ENCODE measurements at regions not wholly inside any gene's neighbourhood (a gene's known extent, or its start where the extent isn't known, plus 50 kb on each side); places are given as distances from the start of the nearest gene placed in this dataset.
"Not testable (repeated sequence)": the region's sequence is repeated elsewhere in the genome, so short reads cannot be mapped to it uniquely, and the experiment has no call there.

DNA sequence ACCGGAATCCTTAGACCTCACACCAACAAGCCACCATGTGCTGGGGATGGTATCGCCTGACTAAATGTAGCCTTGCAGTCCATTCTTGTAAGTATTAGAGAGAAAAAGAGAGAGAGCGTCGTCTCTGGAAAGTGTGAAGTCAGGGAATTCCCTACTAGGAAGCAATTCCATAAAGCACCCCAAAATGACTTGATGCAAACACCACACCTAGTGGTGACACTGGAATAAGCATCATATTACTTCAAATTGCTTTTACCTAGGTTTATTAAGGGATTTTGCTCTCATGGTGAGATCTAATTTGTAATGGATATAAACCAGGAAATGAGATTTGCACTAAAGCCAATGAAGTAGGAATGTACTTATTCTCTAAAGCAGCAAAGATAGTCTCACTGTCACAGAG, 111.4 kb upstream of the METTL9 start:
- not testable (repeated sequence) for DNase-seq, ATAC-seq

DNA sequence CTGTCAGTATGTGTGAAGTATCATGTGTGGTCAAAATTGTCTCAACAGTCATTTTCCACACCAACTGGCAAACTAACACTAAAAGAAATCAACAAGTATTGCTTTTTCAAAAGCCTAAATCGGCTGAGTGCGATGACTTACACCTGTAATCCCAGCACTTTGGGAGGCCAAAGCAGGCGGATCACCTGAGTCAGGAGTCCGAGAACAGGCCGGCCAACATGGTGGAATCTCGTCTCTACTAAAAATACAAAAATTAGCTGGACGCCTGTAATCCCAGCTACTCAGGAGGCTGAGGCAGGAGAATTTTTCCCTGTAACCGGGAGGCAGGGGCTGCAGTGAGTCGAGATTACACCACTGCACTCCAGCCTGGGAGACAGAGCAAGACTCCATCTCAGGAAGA, 100.3 kb upstream of the METTL9 start:
- not testable (repeated sequence) for ATAC-seq
- peak; percentile 0 for DNase-seq

DNA sequence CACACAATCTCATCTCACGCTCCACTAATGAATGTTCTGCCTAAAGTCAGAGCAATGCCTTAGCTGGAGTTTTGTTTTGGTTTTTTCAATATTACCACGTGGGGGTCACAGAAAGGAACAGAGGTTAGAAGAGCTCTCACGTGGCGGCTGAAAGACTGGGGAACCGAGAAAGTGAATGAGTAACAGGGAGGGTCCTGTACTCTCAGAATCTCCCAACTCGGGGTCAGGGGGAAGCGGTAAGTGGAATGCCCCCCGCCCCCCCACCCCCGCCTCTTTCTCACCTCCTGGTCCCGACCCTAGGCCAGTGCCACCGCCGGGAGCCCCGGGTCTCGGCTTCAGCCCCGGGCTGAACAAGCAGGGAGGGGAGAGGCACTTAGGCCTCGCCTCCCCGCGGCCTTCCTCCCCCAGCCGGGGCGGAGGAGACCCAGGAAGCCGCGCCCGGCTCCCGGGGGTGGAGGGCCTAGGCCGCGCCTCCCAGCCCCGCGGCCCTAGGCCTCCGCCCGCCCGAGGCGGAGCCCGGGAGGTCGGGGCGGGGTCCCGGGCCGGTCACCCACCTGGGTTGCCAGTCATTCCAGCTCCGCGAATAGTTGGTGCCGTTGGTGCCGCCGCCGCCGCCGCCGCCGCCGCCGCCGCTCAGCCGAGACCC, 98.0 kb upstream of the METTL9 start:
- ATAC-seq: peak; percentile 69

DNA sequence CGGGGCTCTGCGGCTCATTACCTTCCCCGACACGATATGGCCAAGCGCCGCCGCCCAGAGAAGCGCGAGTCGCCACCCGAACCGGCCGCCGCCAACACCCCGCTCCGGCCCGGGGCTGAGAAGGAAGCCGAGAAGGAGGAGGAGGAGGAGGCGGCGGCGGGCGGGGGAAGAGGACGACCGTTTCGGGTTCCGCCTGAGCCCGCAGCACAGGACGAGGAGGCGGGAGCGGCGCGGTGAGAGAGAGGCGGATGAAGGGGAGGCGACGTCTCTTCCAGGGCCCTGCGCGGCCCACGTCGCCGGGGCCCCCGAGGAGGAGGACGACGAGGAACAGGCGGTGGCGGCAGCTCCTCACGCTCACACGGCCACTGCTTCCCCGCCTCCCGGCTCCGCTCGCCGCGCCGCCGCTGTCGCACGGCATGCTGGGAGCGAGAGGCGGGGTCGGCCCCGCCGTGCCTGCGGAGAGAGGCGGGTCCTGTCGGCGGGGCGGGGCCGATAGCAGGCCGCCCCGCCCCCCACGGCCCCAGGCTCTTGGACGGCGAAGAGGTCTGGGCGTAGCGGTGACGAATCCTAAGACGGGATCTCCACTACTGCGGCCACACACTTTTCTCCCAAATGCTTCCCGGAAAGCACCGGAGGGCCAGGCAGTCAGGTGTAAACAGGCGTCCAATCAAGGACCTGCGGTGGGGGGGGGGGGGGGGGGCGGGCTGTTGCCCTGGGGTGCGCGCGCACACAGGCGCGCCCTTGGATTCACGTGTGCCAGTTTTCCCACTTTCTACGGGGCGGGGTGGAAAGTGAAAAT, 97.3 kb upstream of the METTL9 start:
- ATAC-seq (peak; percentile 91), DNase-seq (peak; percentile 94)

More for the DNA sequence above, 98.0 kb upstream of the METTL9 start:
- DNase-seq: peak; percentile 71

DNA sequence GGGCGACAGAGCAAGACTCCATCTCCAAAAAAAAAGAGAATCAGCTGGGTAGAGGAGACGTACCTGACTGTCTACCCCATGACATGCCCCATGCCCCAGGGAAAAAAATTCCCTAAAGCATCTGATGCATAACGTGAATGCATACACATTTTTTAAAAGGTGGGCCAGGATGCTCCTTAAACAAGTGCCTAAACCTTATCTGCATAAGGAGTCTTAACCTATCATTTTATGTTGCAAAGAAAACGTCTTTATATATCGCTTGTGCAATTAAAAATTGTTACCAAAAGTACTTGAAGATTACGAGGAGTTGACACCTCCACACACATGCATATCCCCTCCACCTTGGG, 95.8 kb upstream of the METTL9 start:
- peak; percentile 3 for DNase-seq
- ATAC-seq: not testable (repeated sequence)

DNA sequence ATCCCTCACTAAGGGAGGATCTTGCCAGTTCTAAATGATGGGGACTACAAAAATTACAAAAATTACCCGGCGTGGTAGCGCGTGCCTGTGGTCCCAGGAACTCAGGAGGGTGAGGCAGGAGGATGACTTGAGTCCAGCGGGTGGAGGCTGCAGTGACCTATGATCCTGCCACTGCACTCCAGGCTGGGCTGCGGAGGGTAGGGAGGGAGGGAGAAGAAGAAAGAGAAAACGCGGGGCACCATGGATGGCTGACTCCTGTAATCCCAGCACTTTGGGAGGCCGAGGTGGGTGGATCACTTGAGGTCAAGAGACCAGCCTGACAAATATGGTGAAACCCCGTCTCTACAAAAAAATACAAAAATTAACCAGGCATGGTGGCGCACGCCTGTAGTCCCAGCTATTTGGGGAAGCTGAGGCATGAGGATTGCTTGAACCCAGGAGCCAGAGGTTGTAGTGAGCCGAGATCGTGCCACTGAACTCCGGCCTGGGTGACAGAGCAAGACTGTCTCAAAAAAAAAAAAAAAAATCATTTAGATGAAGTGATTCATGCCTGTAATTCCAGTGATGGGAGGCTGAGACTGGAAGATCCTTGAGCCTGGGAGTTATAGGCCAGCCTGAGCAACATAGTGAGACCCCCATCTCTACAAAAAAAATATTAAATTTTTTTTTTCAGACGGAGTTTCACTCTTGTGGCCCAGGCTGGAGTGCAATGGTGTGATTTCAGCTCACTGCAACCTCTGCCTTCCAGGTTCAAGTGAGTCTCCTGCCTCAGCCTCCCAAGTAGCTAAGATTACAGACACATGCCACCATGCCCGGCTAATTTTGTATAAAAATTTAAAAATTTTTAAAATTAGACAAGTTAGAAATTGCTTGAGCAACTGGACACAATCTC, 95.2 kb upstream of the METTL9 start:
- peak; percentile 4 for DNase-seq

DNA sequence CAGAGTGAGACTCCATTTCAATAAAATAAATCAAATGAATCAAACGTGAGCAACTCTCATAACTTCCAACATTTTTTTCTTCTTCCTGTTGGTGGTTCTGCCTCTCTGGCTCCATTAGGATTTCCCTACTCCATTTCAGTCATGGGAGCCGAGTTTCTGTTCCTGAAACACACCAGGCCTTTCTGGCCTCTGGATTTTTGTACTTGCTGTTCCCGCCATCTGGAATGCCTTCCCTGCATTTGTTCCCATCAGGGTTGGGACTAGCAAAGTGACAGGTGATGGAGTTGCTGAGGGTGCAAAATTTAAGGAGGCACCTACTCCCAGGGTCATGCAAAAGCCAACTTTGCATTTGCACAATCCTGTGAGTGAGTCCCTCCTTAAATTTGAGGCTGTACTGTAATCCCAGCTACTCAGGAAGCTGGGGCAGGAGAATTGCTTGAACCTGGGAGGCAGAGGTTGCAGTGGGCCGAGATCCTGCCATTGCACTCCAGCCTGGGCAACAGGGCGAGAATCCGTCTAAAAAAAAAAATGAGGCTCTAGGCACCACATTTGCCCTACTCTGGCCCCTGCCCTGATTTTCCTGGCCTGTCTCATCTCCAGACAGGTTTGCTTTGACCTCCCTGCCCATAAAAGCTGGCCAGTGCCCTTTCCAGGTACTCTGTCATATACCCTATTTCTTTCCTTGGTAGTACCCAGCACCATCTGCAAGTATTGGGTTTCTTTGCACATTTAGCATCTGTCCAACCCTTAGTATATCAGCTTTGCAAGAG, 93.4 kb upstream of the METTL9 start:
- peak; percentile 1 for DNase-seq
- ATAC-seq: not testable (repeated sequence)

More for the DNA sequence above, 95.2 kb upstream of the METTL9 start:
- not testable (repeated sequence) for ATAC-seq

DNA sequence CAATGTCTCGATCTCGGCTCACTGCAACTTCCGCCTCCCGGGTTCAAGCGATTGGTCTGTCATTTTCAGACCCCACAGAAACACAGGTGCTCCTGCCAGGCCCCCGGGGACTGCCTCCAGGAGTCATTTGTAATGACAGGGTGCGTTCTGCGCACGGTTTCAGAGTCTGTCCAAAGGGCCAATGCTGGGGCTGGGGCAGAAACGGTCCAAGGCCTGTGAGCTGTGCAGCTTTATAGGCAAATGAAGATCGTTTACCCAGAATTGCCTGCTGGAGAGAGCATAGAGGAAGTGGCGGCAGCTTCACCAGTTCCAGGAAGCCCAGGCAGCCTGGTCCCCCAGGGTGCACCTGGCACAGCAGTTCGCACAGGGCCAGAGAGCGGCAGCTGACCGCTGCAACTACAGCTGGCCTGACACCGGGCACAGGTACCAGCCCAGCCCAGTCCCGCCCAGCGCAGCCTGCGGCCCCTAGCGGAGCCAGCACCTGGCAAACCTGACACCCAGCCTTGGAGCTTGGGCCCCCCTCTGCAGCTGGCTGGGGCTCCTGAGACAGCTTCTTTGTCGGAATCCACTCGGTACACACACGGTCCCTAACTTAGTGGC, 92.4 kb upstream of the METTL9 start:
- ATAC-seq (peak; percentile 34), DNase-seq (peak; percentile 64)

DNA sequence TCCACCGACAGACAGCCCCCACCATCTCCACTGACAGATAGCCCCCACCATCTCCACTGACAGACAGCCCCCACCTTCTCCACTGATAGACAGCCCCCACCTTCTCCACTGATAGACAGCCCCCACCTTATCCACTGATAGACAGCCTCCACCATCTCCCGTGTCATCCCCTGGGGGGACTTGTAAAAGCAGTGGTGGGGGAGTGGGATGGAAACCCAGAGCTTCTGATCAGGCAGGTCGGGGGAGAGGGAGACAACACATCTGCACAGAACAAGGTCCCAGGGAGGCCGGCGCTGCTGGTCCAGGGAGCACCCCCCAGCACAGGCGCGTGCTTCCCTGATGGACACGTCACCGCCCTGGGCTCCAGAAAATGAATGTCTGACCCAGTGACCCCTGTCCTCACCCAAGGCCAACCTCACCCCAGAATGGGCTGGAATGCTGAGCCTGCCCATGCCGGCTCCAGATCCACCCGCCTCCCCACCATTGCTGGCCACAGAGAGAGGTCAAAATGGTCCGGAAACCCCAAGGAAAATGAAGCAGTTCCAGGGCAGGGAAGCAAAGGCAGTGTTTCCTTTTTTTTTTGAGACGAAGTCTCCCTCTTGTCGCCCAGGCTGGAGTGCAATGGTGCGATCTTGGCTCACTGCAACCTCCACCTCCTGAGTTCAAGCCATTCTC, 91.6 kb upstream of the METTL9 start:
- ATAC-seq: not testable (repeated sequence)
- peak; percentile 5 for DNase-seq

DNA sequence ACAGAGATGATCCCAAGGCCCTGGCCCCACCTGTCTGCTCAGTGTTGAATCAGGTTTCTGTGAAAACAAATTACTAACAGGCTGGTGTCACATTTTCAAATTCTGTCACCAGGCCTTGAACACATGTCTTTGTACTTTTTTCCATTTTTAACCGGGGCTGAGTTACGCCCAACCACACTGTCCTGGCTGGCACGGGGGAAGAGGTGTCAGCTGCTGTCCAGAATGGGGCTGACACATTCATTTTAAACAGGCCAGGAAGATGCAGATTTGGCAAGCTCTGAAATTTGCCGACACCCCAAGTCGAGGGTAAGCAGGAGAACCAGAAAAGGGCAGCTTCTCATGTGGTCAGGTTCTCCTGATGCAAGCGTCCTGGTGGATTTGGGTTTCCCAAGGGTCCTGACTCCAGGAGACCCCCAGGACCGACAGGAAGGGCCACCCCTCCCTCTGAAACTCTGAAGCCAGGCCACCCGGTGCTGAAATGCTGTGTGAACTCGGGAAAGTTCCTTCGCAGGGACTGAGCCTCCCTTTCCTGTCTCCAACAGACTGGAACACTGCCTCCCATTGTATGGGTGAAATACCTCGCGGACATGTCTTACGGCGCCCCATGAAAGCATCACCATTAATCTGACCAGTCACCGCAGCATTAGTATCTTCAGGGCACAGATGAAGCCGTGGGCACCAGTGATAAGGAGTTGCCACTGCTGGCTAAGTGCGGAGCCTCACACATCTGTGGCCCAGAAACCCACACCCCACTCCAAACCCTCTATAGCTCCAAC, 90.5 kb upstream of the METTL9 start:
- ATAC-seq (peak; percentile 51), DNase-seq (peak; percentile 37)

DNA sequence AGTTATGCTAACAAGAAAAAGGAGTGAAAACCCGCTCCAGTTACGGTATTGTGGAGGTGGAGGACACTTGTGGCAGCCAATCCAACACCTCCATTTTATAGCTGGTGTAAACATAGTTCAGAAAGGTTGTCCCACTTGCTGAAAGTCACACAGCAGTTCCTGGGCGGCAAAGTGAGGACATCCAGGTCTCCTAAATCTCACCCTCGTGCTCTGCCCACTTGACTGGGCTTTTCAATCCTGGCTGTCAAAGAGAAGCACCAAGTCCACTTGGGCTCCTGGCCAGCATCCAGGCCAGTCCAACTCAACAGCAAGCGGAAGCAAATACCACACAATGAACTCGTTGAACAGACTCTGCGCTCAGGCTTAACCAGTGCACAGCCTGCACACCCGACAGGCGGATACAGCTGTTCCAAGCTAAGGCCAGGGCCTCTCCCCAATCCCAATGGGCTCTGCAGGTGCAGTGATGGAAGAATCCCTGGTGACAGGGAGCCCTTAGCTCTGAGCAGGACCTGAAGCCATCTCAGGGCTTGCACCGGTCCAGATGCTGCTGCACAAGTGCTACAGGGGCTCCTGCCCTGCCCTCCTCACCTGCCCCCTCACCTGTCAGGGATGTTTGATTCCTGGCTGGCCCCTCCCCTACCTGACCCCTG, 89.8 kb upstream of the METTL9 start:
- ATAC-seq: not testable (repeated sequence)
- DNase-seq: peak; percentile 5

DNA sequence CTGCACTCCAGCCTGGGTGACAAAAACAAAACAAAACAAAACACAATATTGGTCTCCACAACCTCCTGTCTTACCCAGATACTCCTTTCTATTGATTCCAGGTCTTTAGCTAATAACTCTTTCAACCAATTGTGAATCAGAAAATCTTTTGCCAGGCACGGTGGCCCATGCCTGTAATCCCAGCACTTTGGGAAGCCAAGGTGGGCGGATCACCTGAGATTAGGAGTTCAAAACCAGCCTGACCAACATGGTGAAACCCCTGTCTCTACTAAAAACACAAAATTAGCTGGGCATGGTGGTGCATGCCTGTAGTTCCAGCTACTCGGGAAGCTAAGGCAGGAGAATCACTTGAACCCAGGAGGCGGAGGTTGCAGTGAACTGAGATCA, 88.5 kb upstream of the METTL9 start:
- peak; percentile 1 for DNase-seq
- not testable (repeated sequence) for ATAC-seq

DNA sequence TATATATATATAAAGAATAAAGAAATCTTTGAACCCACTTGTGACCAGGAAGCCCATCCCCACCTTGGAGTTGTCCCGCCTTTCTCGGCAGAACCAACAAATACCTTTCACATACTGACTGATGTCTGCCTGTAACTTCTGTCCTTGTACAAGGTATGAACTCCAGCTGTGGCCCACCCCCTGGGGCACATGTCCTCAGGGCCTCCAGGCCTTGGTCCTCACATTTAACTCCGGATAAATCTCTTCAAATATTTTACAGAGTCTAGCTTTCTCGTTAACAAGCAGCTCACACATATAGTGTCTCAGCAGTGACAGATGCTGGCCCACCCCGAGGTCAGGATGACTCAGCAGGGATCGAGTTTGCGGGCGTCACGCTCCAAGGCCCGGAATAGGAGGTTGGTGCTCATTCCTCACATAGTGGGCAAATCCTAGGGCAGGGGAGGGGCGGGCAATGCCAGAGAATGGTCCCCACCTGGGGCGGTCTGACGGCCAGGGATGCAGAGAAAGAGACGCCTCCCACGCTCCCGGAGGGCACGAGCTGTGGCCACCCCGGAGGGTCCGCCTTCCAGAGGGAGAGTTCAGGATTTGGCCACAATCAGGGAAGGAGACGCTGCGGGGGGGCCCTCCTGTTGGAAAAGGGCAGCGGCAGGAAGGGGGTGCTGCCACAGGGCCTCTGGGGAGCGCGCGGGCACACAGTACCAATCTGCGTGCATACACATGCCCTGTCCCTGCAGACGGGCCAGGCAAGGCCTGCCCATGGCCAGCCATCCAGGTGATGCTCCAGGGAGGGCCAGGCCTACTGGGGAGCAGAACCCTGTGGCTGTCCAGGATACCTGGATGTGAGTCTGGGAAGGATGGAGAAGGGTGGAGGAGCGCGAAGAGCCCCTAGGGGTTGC, 87.8 kb upstream of the METTL9 start:
- DNase-seq: peak; percentile 7
- not testable (repeated sequence) for ATAC-seq

DNA sequence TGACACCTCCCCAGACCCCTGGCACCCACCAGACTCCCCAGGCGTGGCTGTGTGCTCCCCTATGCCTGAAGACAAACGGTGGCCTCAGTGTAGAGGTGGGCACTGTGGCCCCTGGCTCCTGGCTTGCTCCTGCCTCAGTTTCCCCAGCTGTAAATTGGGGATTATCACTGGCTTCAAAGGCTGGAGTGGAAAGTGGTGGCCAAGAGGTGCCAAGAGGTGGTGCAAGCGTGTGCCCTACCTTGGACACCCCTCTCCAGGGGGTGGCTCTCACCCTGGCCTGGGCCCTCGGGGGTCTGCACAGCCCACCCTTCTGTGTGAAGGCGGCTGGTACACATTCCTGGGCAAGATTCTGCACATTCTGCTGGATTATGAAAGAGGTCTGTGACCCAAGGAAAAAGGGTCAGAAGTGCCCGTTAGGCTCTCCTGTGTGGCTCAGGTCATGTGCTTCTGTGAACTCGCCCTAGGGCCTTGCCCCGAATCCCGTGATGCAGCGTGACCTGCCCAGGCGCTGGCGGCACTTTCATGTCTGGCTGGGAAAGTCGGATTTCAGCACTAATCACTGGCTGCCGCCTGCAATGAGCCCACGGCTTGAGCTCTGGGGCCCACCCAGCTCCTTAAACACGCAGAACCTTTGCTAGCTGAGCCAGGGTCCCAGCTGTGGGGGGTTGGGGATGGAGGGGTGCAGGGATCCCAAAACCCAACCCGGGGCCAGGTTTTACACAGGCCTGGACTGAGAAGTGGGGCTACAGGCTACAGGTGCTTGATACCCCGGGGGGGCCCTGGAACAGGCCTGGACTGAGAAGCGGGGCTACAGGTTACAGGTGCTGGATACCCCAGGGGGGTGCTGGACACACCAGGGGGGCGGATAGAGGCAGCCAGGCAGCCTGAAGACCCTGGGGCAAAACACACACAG, 86.8 kb upstream of the METTL9 start:
- not testable (repeated sequence) for ATAC-seq
- peak; percentile 4 for DNase-seq

DNA sequence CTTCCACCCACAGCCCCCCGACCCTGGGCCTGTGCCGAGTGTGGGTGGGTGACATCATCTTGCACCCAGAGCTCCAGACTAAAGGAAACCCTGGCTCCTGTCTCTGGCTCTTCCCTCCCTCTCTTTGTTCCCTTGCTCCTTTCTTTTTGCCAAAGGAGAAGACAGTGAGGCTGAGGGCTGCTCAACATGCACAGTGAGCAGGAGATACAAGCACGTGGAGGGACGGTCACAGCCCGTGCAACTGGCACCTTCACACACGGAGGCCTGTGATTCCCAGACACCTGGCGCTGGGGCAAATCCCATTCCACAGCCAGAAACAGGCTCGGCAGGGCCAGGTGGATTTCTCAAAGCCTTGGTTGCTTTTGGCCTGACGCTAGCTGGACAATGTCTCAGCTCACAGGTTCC, 86.0 kb upstream of the METTL9 start:
- ATAC-seq, DNase-seq: not testable (repeated sequence)

DNA sequence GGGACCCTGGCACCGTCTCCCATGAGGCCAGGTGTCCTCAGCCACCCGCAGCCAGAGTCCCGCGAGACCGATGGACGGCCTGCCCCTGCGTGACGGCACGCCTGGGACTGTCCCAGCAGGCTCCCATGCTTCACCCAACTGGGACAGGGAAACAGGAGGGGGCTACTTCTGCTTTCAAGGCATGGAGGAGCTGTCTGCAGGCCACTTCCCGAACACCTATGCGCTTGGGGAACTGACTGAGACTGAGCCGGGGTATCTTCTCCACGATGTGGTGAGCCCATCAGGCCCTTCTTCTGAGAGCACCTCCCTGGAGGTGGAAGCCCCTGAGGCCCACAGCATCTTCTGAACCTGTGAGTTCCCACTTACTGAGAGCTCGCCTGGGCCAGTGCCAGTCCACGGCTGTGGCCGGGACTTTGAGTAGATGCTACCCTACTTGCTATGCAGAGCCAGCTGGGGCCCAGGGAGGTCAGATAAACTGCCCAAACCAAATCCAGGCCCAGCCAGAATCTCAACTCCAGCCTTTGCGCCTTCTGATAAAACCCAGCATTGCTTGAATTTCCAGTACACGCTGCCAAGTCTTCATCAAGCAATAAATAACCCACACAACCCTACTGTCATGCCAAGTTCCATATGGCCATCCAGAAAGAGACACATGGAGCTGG, 85.4 kb upstream of the METTL9 start:
- DNase-seq, ATAC-seq: not testable (repeated sequence)

DNA sequence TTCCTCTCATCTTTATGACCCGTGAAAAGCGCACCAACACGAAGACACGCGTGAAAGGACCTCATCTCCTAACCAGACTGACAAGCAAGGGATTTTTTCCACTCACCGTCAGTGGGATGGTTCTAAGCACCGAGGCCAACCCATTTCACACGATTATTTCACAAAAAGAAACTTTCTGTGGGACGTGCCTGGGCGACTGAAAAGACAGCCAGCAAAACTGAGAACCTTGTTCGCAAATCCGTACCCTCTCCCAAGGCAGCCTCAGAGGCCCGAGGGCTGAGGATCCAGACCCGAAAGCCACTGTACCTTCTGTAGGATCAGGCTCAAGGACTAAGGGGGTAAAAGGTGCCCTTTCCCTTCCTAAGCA, 84.9 kb upstream of the METTL9 start:
- not testable (repeated sequence) for ATAC-seq, DNase-seq

Measured in stimulated activated naive CD8-positive, alpha-beta T cell treated with anti-CD3 and anti-CD28 coated beads, Interleukin-15, Interleukin-2, amounts not matched to agents 100 U/mL and 50 U/mL, for 24 hours (primary cell).